Neural crest cell (in vitro differentiated cells): ENCODE measurements at regions not wholly inside any gene's neighbourhood (a gene's known extent, or its start where the extent isn't known, plus 50 kb on each side); places are given as distances from the start of the nearest gene placed in this dataset.

Experiments used
- DNase-seq: peaks from one replicate; pipeline ENCODE4 v3.0.0; 2021; ENCODE audit warnings: low read depth, mixed read lengths, low spot score
- H3K27ac Mint-ChIP-seq: one replicate; pipeline ENCODE4 v1.8.0; 2021; ENCODE audit warnings: mild to moderate bottlenecking, mixed read lengths; ENCODE audit not compliant: unreplicated experiment
- H3K27me3 Mint-ChIP-seq: 2 replicates; pipeline ENCODE4 v1.8.0; 2021; ENCODE audit warnings: low read depth, mild to moderate bottlenecking, mixed read lengths
- H3K36me3 Mint-ChIP-seq: 2 replicates; pipeline ENCODE4 v1.8.0; 2021; ENCODE audit warnings: low read depth, mild to moderate bottlenecking, mixed read lengths
- H3K4me1 Mint-ChIP-seq: 2 replicates; pipeline ENCODE4 v1.8.0; 2021; ENCODE audit warnings: mixed read lengths
- H3K4me3 Mint-ChIP-seq: one replicate; pipeline ENCODE4 v1.8.0; 2021; ENCODE audit warnings: mild to moderate bottlenecking, mixed read lengths
- H3K9me3 Mint-ChIP-seq: 2 replicates; pipeline ENCODE4 v1.8.0; 2021; ENCODE audit warnings: mixed read lengths
- CTCF ChIP-seq: fragments of 200-600 bp; sonication (generic); conservative IDR thresholded peaks from 2 replicates; pipeline ENCODE4 v1.5.0; 2021; ENCODE audit warnings: antibody characterized with exemption, mild to moderate bottlenecking

GRCh38 chr16:86992587-86992986 is 324.6 kb downstream of the C16orf95 start:
- H3K27me3 Mint-ChIP-seq, result peaks cover 19% of the 10 kb centered on the region
- H3K4me3 Mint-ChIP-seq, result no peak overlapping the region
- no peak for TF ChIP-seq CTCF
- no peaks in the 10 kb centered on the region for H3K9me3 Mint-ChIP-seq
- H3K36me3 Mint-ChIP-seq, result no peaks in the 10 kb centered on the region
- H3K4me1 Mint-ChIP-seq, result peaks cover 14% of the 10 kb centered on the region
- DNase-seq, result no peak
- H3K27ac Mint-ChIP-seq, result no peak overlapping the region

GRCh38 chr16:86993426-86994110 is 323.6 kb downstream of the C16orf95 start:
- peaks cover 20% of the 10 kb centered on the region for H3K27me3 Mint-ChIP-seq
- TF ChIP-seq CTCF, result no peak
- no peak overlapping the region for H3K27ac Mint-ChIP-seq
- H3K4me3 Mint-ChIP-seq, result no peak overlapping the region
- DNase-seq, result no peak
- peaks cover 14% of the 10 kb centered on the region for H3K4me1 Mint-ChIP-seq
- no peaks in the 10 kb centered on the region for H3K36me3 Mint-ChIP-seq
- H3K9me3 Mint-ChIP-seq, result no peaks in the 10 kb centered on the region

GRCh38 chr16:86994215-86994614 is 323.0 kb downstream of the C16orf95 start:
- Mint-ChIP-seq H3K27me3 (peaks cover 22% of the 10 kb centered on the region), H3K27ac (no peak overlapping the region), H3K9me3 (no peaks in the 10 kb centered on the region), H3K4me3 (no peak overlapping the region), H3K36me3 (no peaks in the 10 kb centered on the region), H3K4me1 (peaks cover 14% of the 10 kb centered on the region)
- DNase-seq, result no peak
- no peak for TF ChIP-seq CTCF

- no peak for DNase-seq
- peaks cover 14% of the 10 kb centered on the region for H3K4me1 Mint-ChIP-seq
- H3K36me3 Mint-ChIP-seq, result no peaks in the 10 kb centered on the region
- no peak overlapping the region for H3K27ac Mint-ChIP-seq
- peaks cover 22% of the 10 kb centered on the region for H3K27me3 Mint-ChIP-seq
- H3K9me3 Mint-ChIP-seq, result no peaks in the 10 kb centered on the region
- H3K4me3 Mint-ChIP-seq, result no peak overlapping the region
- TF ChIP-seq CTCF, result no peak
Measured at GRCh38 chr16:86994651-86995171, 322.5 kb downstream of the C16orf95 start.

GRCh38 chr16:86995456-86995855 is 321.7 kb downstream of the C16orf95 start:
- TF ChIP-seq CTCF, result no peak

More at GRCh38 chr16:86995456-86995855, 321.7 kb downstream of the C16orf95 start:
- H3K27me3 Mint-ChIP-seq, result peaks cover 22% of the 10 kb centered on the region
- no peak overlapping the region for H3K4me3 Mint-ChIP-seq
- H3K27ac Mint-ChIP-seq, result no peak overlapping the region
- H3K4me1 Mint-ChIP-seq, result peaks cover 8% of the 10 kb centered on the region
- H3K36me3 Mint-ChIP-seq, result no peaks in the 10 kb centered on the region
- no peak for DNase-seq
- no peaks in the 10 kb centered on the region for H3K9me3 Mint-ChIP-seq
